GM19438 (cell line): ENCODE measurements at regions not wholly inside any gene's neighbourhood (a gene's known extent, or its start where the extent isn't known, plus 50 kb on each side); places are given as distances from the start of the nearest gene placed in this dataset.
"Not testable (repeated sequence)": the region's sequence is repeated elsewhere in the genome, so short reads cannot be mapped to it uniquely, and the experiment has no call there.

Experiments
- ATAC-seq: cut with Tn5 transposase; IDR thresholded peaks from one replicate; pipeline ENCODE4 v1.9.1; 2021; ENCODE audit warnings: low read depth; ENCODE audit not compliant: unreplicated experiment

DNA sequence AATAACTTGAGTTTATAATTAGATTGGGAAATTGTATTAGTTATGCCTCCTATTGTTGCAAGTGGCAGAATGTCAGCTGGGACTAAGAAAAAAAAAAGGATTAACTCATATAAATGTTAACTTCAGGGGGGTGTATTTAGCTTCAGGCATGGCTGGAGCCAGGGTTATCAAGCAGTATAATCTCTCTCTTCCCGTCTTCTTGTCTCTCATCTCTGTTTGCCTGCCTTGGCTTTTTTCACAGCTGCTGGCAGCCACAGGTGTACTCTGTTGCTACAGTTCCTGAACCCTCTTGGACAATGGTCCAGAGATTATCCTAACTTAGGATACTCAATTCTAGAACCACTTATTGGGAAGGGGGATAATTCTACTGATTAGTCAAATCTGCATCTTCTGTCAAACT lies 370.7 kb upstream of the MEX3C start:
- no peak for ATAC-seq

DNA sequence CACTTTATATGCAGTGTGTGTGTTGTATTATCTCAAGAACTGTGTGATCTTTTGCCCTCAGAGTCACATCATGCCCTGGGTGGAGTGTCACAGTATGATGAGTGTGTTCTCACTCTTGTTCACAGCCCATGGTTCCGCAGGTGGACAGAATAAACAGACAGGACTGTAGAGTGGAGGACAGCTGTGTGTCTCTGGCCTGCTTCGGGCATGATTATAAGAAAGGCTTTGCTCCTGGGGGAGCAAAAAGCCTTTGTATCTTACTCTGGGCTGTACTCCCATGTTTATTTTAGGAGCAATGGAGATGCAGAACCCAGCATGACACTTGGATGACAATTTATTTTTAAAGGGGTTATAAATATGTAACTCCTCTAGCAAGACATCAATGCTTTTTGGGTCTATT lies 371.7 kb upstream of the MEX3C start:
- ATAC-seq = no peak

GRCh38 chr18:51569561-51569960 lies 372.1 kb upstream of the MEX3C start:
- ATAC-seq = no peak

GRCh38 chr18:51570071-51570470 lies 372.6 kb upstream of the MEX3C start:
- not testable (repeated sequence) for ATAC-seq

- ATAC-seq = not testable (repeated sequence)
Measured at GRCh38 chr18:51573886-51574285, 376.4 kb upstream of the MEX3C start.

DNA sequence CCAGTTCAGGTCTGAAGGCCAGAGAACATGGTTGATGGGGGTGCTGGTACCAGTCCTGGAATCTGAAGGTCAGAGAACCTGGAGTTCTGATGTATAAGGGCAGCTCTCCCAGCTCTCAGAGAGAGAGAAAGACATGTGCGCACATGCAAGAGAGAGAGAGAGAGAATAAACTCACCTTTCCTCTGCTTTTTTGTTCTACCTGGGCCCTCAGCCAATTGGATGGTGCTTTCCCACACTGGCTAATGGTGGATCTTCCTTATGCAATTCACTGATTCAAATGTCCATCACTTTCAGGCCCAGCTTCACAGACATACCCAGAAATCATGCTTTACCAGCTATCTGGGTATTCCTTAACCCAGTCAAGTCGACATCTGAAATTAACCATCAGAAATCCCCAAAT lies 377.7 kb upstream of the MEX3C start:
- no peak for ATAC-seq

DNA sequence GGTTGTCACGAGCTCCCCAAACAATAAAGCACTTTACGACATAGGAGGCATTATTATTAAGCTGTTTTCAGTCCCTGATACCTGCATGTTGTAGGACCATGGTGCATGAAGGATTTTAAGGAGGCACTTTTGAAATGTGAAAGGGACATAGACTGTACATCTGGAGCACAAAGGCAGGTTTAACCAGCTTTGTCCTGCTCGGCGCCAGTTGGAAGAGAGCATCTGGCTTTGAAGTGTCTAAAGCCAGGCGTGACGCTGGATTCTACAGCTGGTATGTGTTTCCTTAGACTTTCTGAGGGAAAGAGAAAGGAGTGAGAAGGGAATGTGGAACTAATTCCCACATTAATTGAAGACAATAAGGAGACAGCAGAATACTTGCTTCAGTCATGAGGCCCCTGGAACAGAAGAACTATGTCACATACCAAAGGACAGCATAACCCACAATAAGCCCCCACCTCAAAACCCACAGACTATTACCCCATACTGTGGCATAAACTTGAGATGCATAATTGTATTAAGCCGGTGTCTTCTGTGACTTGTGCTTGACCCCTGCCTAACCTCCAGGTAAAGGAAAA lies 381.0 kb upstream of the MEX3C start:
- ATAC-seq = no peak

- no peak for ATAC-seq
Measured at GRCh38 chr18:51580580-51580979, 383.1 kb upstream of the MEX3C start.

- no peak for ATAC-seq
Measured at GRCh38 chr18:51582551-51582950, 385.1 kb upstream of the MEX3C start.

DNA sequence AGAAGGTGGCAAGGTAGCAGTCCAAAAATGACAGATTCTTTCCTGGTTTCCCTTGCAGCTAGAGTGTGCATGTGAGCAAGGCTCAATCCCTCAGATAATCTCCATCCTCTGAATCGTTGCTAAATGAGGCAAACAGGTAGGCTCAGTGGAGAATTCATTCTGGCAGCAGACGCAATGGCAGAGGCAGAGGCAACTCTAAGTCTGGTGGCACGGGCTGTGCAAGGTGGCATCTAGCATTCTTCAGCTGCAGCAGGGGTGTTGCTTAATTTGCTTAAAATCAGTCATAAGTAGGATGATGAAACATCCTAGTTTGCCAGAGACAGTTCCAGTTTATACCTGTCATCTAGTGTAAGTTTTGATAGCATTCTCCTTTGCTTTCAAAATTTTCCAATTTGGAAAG lies 391.1 kb upstream of the MEX3C start:
- no peak for ATAC-seq

- ATAC-seq = no peak
Measured at GRCh38 chr18:51593931-51594330, 396.4 kb upstream of the MEX3C start.

DNA sequence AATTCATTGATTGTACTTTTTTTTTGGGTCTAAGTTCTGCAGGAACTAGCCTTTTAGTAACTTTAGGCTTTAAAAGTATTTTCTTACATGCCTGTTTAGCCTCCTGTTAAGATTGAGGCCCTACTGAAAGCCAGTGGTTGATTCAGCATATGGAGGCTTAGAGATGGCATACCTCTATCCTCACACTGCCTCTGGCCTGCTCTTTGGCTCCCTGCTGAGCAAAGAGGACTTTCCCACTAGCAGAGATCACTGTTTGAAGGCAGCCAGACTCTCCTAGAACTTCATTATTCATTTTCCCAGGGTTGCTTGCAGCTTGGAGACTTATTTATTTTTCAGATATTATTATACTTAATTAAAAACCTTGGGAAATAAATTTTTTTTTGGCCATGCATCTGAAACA lies 405.6 kb upstream of the MEX3C start:
- ATAC-seq = no peak

- ATAC-seq = no peak
Measured at GRCh38 chr18:51603551-51603950, 406.1 kb upstream of the MEX3C start.

- no peak for ATAC-seq
Measured at GRCh38 chr18:51610481-51610880, 413.0 kb upstream of the MEX3C start.

GRCh38 chr18:51611326-51611725 lies 413.8 kb upstream of the MEX3C start:
- ATAC-seq = no peak

DNA sequence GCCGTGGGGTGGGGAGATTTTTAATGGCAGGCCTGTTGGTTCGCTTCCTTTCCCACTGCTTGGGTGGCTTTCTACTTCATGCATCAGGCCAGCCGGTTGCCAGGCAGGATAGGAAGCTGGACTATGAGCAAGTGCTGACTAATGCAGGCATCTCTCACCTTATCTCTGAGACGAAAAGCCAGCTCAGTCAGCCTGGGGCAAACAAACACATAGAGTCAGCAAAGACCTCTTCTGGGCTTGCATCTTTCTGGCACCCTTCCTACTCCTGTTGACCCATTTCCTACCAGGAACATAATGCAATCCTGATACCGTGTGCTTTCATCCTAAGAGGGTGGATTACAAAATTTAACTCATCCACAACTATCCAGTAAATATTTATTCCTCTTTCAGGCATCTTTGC lies 416.6 kb upstream of the MEX3C start:
- no peak for ATAC-seq

- ATAC-seq = no peak
Measured at GRCh38 chr18:51614967-51615571, 417.6 kb upstream of the MEX3C start.

DNA sequence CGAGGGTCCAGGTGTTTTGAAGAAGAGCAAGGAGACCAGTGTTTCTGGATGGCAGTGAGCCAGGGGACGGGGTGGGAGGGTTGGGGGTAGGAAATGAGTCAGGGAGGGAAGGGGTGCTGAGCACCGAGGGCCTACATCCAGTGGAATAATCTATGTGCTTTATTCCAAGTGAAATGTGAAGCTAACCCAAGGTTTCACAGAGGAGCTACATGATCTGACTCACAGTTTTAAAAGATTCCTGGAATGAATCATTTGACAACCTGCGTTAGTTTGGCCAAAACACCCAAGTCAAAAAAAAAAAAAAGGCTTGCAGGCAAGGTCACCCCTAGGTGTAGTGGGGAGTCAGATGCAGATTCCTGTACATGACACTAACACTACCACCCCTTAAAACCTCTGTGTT lies 419.7 kb upstream of the MEX3C start:
- no peak for ATAC-seq

DNA sequence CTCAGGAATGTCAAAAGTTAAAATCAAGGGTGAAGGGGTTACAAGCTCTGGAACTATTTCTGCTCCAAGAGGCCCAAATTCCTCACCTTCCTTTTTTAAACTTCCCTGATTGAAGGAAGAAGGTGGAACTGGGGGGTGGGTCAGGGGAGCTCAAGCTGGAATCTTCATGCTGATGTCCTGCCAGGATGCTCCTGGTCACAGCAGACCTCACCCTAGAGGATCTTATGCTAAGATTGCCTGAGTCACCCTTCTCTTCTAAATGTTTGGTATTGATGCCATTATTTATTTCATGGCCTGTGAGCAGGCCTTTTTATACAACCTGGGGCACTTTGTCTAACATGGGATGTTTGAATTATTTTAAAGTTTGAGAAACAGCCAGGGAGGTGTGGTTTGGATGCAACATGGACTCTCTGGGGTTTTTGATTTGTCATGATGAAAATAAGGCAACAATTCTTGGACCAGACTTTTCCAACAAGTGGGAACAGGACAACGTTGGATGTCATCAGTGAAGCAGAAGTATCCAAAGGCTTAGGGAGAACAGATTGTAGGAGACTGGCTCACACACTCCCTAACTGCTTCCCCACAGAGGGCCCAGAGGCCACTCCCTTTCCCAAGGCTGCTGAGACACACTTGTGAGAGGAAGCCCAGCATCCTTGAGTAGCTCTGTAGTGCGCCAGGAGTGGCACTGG lies 420.2 kb upstream of the MEX3C start:
- no peak for ATAC-seq

DNA sequence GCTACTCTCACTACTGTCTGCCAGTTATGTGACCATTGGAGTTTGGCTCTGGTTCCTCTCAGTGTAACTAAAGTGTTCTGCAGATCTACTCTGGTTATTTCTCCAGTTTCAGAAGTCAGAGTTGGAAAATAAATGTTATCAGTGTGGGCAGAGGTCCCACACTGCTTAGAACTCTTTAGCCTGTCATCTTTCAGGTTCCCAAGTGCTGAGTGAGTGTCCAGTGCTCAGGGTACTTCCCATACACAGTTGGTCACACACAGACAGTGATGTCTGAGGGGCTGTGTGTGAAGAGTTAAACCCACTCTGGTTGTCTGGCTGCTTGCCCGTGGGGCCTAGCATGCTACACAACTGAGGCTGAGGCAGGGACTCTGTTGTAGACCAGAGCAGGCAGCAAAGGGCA lies 421.8 kb upstream of the MEX3C start:
- ATAC-seq = no peak

DNA sequence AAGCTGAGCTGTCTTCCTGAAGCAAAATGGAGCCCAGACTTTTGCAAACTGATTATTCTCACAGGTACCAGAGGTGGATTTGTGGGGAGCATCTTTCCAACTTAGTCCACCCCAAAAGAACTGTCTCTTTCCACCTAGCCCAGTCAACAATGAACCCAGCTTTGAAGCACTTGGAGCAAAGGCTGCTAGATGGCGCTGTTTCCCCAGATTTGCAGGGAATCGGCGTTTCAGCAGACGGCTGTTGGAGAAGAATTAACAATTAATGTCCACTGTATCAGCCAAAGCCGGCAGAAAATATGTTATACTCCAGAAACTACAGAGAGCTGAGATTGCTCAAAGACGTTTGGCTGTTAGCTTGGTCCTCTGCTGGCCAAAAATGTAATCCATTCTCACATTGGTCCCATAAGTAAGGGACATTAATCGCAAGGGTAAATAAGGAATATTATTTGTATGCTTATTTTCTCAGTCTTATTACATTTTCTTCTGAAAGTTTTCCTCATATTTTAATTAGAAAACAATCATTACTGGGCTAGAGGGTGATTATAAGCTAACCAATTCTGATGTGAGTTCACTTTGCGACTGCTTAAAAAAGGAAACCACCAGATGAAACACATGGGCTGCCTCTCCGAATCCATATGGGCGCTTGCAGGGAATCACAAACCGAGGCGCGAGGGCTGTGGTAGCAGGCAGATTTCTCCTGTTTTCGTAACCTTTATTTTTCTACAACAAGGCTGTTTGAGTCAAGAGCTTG lies 423.8 kb upstream of the MEX3C start:
- ATAC-seq = no peak

DNA sequence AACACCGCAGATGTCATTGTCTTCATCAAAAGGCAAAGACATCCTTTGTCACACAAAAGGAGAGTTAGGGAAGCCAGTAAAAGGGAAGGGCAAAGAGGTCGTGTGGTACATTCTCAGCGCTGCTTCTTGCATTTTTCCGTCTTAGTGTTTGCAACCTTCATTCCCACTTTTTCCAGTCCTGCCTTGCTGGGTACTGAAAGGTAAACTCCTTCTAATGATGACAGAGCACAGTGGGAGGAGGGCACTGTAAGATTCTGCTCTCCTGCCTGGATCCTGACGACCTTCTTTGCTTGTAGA lies 424.3 kb upstream of the MEX3C start:
- ATAC-seq = no peak
